OCI-LY7 (cell line): ENCODE measurements at regions not wholly inside any gene's neighbourhood (a gene's known extent, or its start where the extent isn't known, plus 50 kb on each side); places are given as distances from the start of the nearest gene placed in this dataset.
"Not testable (repeated sequence)": the region's sequence is repeated elsewhere in the genome, so short reads cannot be mapped to it uniquely, and the experiment has no call there.

Experiments used
- BruUV-seq: library from RNA; stranded (reverse); fragments of 400-500 nt; replicated peaks from 2 replicates; lab custom pipeline; 2021; lab: Mats Ljungman, UMichigan
- CTCF ChIA-PET: fragments of 300-600 bp; sonication (Branson Sonifier 250); formaldehyde crosslinking; loops from one replicate; lab custom pipeline; 2022; ENCODE audit warnings: antibody characterized with exemption; ENCODE audit not compliant: unreplicated experiment; lab: Charles Lee
- POLR2A ChIA-PET: fragments of 300-600 bp; sonication (Branson Sonifier 250); formaldehyde crosslinking; loops from one replicate; lab custom pipeline; 2022; ENCODE audit warnings: antibody characterized with exemption; lab: Charles Lee
- DNase-seq: peaks from one replicate; pipeline ENCODE4 v3.0.0-alpha.2; 2015; ENCODE audit warnings: low spot score
- H2AFZ ChIP-seq: fragments of 200-600 bp; sonication (generic), shearing (Covaris generic); 2 replicates; pipeline ENCODE4 v1.6.1; 2014; ENCODE audit warnings: mild to moderate bottlenecking, antibody characterized with exemption, low read length, moderate library complexity
- H3K27ac ChIP-seq: fragments of 200-600 bp; sonication (generic); 2 replicates; pipeline ENCODE4 v1.5.1; 2014; ENCODE audit warnings: mixed run types, low read depth, mild to moderate bottlenecking, moderate library complexity, low read length, inconsistent platforms; ENCODE audit not compliant: poor library complexity, severe bottlenecking
- H3K36me3 ChIP-seq: fragments of 200-600 bp; sonication (generic); 2 replicates; pipeline ENCODE4 v1.6.1; 2014; ENCODE audit warnings: mild to moderate bottlenecking, antibody characterized with exemption, low read length, moderate library complexity, mixed read lengths; ENCODE audit not compliant: insufficient read depth
- H3K4me1 ChIP-seq: fragments of 200-600 bp; sonication (generic); 2 replicates; pipeline ENCODE4 v1.5.1; 2014; ENCODE audit warnings: mild to moderate bottlenecking, low read length; ENCODE audit not compliant: insufficient read depth, poor library complexity, severe bottlenecking
- H3K4me2 ChIP-seq: fragments of 200-600 bp; sonication (generic); 2 replicates; pipeline ENCODE4 v1.6.1; 2014; ENCODE audit warnings: mild to moderate bottlenecking, low read length
- H3K4me3 ChIP-seq: fragments of 200-600 bp; sonication (generic); 2 replicates; pipeline ENCODE4 v1.5.1; 2014; ENCODE audit warnings: mild to moderate bottlenecking, low read depth, low read length; ENCODE audit not compliant: poor library complexity, severe bottlenecking
- H3K79me2 ChIP-seq: fragments of 200-600 bp; sonication (generic); 2 replicates; pipeline ENCODE4 v1.6.1; 2016; ENCODE audit warnings: low read depth, mild to moderate bottlenecking, low read length, moderate library complexity, mixed read lengths; ENCODE audit not compliant: insufficient read depth
- H3K9me2 ChIP-seq: fragments of 200-600 bp; sonication (generic); 2 replicates; pipeline ENCODE4 v1.6.1; 2016; ENCODE audit warnings: mild to moderate bottlenecking, low read length, mixed read lengths; ENCODE audit not compliant: insufficient read depth
- H3K9me3 ChIP-seq: fragments of 200-600 bp; sonication (generic); 2 replicates; pipeline ENCODE4 v1.6.1; 2014; ENCODE audit warnings: mild to moderate bottlenecking, mixed run types, low read length, mixed read lengths
- H4K20me1 ChIP-seq: fragments of 200-600 bp; sonication (generic); 2 replicates; pipeline ENCODE4 v1.6.1; 2014; ENCODE audit warnings: mild to moderate bottlenecking, antibody characterized with exemption, low read length, moderate library complexity, mixed read lengths; ENCODE audit not compliant: insufficient read depth
- EZH2phosphoT487 ChIP-seq: fragments of 200-600 bp; sonication (generic); IDR thresholded peaks from 2 replicates; pipeline ENCODE4 v1.6.1; 2018; ENCODE audit warnings: low read depth, borderline replicate concordance, mild to moderate bottlenecking, mixed run types, antibody characterized with exemption, low read length, moderate library complexity, mixed read lengths
- intact Hi-C: fragments of 100-400 bp; cut with micrococcal nuclease; formaldehyde crosslinking; loops from one replicate; pipeline ENCODE4 v1.10.0; 2022; ENCODE audit not compliant: unreplicated experiment
- TF ChIP-seq, protein P1 (sequence below): fragments of 200-600 bp; sonication (generic); conservative IDR thresholded peaks from 2 replicates; pipeline ENCODE4 v1.5.1; 2014; ENCODE audit warnings: mild to moderate bottlenecking, antibody characterized with exemption, low read length, moderate library complexity, mixed read lengths

GRCh38 chr7:131995324-131995723 lies 438.9 kb upstream of the PODXL start:
- CTCF ChIA-PET = no interaction called here
- no peaks in the 10 kb centered on the region for H3K9me3 ChIP-seq
- no peak overlapping the region for H2AFZ ChIP-seq
- POLR2A ChIA-PET = interaction anchor here (0.8 kb wide), 1 partner anchor 522 kb away, joined by 3 read pairs; no protein-coding TSS in a partner anchor
- H4K20me1 ChIP-seq = no peaks in the 10 kb centered on the region
- no peaks in the 10 kb centered on the region for H3K36me3 ChIP-seq
- no peak for DNase-seq
- BruUV-seq = no TSS peak
- H3K79me2 ChIP-seq = no peaks in the 10 kb centered on the region
- no peak for TF ChIP-seq EZH2phosphoT487
- TF ChIP-seq, protein P1, sequence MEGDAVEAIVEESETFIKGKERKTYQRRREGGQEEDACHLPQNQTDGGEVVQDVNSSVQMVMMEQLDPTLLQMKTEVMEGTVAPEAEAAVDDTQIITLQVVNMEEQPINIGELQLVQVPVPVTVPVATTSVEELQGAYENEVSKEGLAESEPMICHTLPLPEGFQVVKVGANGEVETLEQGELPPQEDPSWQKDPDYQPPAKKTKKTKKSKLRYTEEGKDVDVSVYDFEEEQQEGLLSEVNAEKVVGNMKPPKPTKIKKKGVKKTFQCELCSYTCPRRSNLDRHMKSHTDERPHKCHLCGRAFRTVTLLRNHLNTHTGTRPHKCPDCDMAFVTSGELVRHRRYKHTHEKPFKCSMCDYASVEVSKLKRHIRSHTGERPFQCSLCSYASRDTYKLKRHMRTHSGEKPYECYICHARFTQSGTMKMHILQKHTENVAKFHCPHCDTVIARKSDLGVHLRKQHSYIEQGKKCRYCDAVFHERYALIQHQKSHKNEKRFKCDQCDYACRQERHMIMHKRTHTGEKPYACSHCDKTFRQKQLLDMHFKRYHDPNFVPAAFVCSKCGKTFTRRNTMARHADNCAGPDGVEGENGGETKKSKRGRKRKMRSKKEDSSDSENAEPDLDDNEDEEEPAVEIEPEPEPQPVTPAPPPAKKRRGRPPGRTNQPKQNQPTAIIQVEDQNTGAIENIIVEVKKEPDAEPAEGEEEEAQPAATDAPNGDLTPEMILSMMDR = no peak
- H3K4me2 ChIP-seq = no peak overlapping the region
- intact Hi-C loops = no loop called here
- no peaks in the 10 kb centered on the region for H3K9me2 ChIP-seq
- H3K4me1 ChIP-seq = no peaks in the 10 kb centered on the region
- H3K4me3 ChIP-seq = no peak overlapping the region
- no peak overlapping the region for H3K27ac ChIP-seq

DNA sequence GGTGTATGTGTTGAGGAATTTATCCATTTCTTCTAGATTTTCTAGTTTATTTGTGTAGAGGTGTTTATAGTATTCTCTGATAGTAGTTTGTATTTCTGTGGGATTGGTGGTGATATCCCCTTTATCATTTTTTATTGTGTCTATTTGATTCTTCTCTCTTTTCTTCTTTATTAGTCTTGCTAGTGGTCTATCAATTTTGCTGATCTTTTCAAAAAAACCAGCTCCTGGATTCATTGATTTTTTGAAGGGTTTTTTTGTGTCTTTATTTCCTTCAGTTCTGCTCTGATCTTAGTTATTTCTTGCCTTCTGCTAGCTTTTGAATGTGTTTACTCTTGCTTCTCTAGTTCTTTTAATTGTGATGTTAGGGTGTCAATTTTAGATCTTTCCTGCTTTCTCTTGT lies 424.6 kb upstream of the PODXL start:
- H3K4me2 ChIP-seq, H3K79me2 ChIP-seq, H4K20me1 ChIP-seq, BruUV-seq, POLR2A ChIA-PET, H3K9me3 ChIP-seq, H3K27ac ChIP-seq, DNase-seq, intact Hi-C loops, H2AFZ ChIP-seq, H3K36me3 ChIP-seq, H3K9me2 ChIP-seq, CTCF ChIA-PET, H3K4me1 ChIP-seq, H3K4me3 ChIP-seq: not testable (repeated sequence)

- POLR2A ChIA-PET, DNase-seq, H2AFZ ChIP-seq, H3K4me2 ChIP-seq, H3K27ac ChIP-seq, intact Hi-C loops, H3K79me2 ChIP-seq, H3K9me2 ChIP-seq, H4K20me1 ChIP-seq, BruUV-seq, H3K4me3 ChIP-seq, CTCF ChIA-PET, H3K9me3 ChIP-seq, H3K36me3 ChIP-seq, H3K4me1 ChIP-seq: not testable (repeated sequence)
Measured at GRCh38 chr7:131978118-131978517, 421.7 kb upstream of the PODXL start.

GRCh38 chr7:131976411-131976810 lies 420.0 kb upstream of the PODXL start:
- intact Hi-C loops = no loop called here
- Histone ChIP-seq H3K79me2 (no peaks in the 10 kb centered on the region), H3K4me1 (no peaks in the 10 kb centered on the region), H3K9me3 (no peaks in the 10 kb centered on the region), H3K27ac (no peak overlapping the region), H3K4me2 (no peak overlapping the region), H3K4me3 (no peak overlapping the region), H3K36me3 (no peaks in the 10 kb centered on the region), H2AFZ (no peak overlapping the region), H3K9me2 (no peaks in the 10 kb centered on the region), H4K20me1 (no peaks in the 10 kb centered on the region)
- TF ChIP-seq EZH2phosphoT487 = no peak
- TF ChIP-seq, protein P1 = no peak
- DNase-seq = no peak
- BruUV-seq = no TSS peak
- ChIA-PET POLR2A (no interaction called here), CTCF (no interaction called here)
